ENCODE measurements at regions not wholly inside any gene's neighbourhood (a gene's known extent, or its start where the extent isn't known, plus 50 kb on each side); places are given as distances from the start of the nearest gene placed in this dataset.

DNA sequence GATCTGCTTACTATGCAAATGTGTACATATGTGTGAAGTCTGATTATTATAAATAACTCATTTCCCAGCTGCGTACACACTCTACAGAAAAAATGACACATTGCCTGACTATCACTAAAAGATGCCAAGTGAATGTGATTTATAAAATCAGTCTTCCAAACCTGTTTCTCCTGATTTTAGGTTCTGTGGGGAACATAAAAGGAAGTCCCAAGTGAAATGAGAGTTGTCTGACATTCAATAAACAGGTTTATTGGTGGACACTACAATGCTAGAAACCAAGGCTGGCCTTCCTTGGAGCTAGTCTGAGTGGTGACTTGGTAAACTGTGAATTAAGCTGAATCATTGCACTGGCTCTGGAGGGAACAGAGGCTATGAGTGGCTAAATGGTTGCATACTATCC, 287.9 kb upstream of the ESRRG start:
- DNase-seq (no peak), ATAC-seq (no peak)
- Mint-ChIP-seq H3K27ac (no peak overlapping the region), H3K9me3 (peaks cover 0 to 5% of the 10 kb centered on the region in 2 donors), H3K27me3 (no peaks in the 10 kb centered on the region), H3K4me1 (no peaks in the 10 kb centered on the region), H3K4me3 (no peak overlapping the region)

DNA sequence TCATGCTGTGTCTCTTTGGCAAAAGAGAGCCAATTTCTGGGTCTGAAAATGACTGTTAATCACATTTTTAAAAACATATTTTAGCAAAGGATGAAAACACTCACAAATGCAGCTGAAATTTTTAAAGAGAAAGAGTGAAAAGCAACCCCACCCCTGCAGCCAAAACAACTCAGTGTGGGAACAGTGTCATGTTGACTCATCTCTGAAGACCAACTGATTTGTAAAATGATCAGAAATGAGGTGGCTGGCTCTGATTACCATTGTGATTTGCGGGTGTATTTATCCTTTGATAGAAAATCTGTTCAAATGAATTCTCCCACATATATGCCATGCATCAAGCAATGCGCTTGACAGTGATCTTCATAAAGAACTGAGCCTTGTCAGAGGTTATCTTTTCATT, 287.0 kb upstream of the ESRRG start:
- DNase-seq (no peak), ATAC-seq (no peak)
- H3K9me3 Mint-ChIP-seq, result peaks cover 0 to 5% of the 10 kb centered on the region in 2 donors
- no peak overlapping the region for H3K27ac Mint-ChIP-seq
- H3K27me3 Mint-ChIP-seq, result no peaks in the 10 kb centered on the region
- no peaks in the 10 kb centered on the region for H3K4me1 Mint-ChIP-seq
- H3K4me3 Mint-ChIP-seq, result no peak overlapping the region

DNA sequence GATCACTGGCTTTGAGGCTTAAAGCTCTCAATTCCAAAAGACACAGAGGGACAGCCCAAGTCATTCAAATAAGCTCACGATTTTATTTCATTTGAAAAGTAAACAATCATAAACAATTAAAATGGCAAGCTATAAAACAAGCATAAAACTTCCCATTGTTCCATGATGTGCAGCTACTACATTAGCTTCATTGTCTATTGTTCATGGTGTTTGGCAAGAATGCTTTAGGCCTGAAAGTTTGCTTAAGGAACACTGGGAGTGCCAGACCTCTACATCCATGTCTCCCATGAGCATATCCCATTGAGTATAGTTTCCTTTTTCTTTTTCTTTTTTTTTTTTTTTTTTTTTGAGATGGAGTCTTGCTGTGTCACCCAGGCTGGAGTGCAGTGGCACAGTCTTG, 286.1 kb upstream of the ESRRG start:
- H3K4me3 Mint-ChIP-seq, result no peak overlapping the region
- peaks cover 0 to under 1% of the 10 kb centered on the region in 2 donors for H3K9me3 Mint-ChIP-seq
- ATAC-seq (no peak), DNase-seq (no peak)
- no peaks in the 10 kb centered on the region for H3K4me1 Mint-ChIP-seq
- H3K27ac Mint-ChIP-seq, result no peak overlapping the region
- H3K27me3 Mint-ChIP-seq, result no peaks in the 10 kb centered on the region

DNA sequence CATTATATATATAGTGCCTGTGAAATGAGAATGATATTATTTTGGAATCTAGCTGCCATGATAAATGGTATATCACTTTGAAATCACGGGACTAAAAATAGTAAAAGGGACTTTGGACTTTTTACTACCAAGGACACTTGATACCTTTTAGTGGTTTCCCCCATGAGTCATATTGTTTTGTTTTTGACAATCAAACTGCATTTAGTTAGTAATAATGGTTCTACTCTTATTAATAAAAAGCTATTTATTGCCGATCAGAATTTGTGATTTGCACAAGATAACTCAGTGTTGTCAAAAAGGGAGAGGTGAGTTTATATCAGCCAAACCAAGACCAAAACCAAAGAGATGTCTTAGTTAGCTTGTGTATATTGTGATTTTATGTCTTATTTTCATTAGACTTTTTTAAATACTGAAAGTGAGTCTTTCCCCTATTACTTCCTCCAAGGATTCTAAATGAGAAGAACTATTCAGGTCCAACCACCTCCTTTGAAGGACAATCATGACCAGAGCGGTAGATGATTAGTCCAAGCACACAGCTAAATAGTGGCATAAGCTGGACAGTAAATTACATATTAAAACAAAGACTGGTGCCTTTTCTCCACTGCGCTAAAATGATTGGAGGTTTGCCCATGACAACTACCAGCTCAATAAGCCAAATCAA, 281.7 kb upstream of the ESRRG start:
- Mint-ChIP-seq H3K4me1 (no peaks in the 10 kb centered on the region), H3K27me3 (no peaks in the 10 kb centered on the region), H3K27ac (no peak overlapping the region), H3K4me3 (no peak overlapping the region), H3K9me3 (peaks cover 0 to 4% of the 10 kb centered on the region in 2 donors)
- ATAC-seq (no peak), DNase-seq (no peak)

DNA sequence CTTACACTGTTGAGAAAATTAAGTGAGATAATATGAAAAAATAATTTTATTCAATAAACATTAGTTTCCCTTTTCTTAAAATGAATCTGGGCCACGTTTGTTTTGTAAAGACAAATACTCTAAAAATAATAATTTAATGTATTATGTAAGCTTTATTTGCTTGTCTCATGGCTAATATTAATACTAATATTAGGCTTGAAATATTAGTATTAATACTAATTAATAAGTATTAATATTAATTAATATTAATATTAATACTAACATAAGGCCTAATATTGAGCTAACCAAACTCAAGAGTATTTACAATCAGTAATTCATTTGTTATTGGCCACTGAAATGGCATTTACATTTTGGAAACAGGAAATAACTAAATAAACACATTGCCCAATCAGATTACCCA, 280.1 kb upstream of the ESRRG start:
- DNase-seq (no peak), ATAC-seq (no peak)
- H3K27ac Mint-ChIP-seq, result no peak overlapping the region
- peaks cover 0 to 4% of the 10 kb centered on the region in 2 donors for H3K9me3 Mint-ChIP-seq
- H3K4me1 Mint-ChIP-seq, result no peaks in the 10 kb centered on the region
- H3K27me3 Mint-ChIP-seq, result no peaks in the 10 kb centered on the region
- no peak overlapping the region for H3K4me3 Mint-ChIP-seq

DNA sequence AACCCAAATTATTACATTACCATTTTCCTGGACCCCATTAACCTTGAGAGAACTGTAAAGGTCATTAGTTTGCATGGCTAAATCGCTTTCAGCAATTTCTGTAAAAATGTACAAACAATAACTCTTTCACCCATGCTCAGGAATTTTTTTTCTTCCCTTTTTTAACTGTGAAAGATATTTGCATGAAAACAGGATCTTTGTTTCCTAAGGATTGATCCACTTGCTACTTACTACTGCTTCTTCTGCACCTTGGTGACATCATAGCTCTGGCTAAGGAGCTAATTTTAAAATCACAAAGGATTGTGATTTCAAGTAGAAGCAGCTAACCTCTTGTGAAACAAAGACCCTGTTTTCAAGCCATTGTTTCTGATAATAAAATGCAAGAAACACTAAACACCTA, 274.6 kb upstream of the ESRRG start:
- ATAC-seq (no peak), DNase-seq (no peak)
- H3K27ac Mint-ChIP-seq, result no peak overlapping the region
- no peaks in the 10 kb centered on the region for H3K27me3 Mint-ChIP-seq
- H3K9me3 Mint-ChIP-seq, result peaks cover 0 to 11% of the 10 kb centered on the region in 2 donors
- no peaks in the 10 kb centered on the region for H3K4me1 Mint-ChIP-seq
- H3K4me3 Mint-ChIP-seq, result no peak overlapping the region

DNA sequence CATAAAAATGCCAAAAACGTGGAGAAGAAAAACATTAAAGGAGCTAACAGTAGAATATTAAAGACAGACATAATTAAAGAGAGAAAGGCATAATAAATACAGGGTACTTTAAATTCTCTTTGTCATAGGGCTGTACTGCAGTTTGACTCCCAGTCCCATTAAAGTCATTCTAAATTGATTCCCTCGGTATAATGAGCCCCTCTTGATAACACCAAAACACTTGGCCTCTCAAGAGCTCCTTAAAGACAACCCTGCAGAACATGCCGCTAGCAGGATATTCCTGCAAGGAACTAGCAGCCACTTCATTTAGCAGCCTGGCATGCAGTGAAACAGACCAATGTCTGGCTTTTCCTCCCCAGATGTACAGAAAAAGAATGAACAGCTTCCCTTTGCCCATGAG, 273.8 kb upstream of the ESRRG start:
- H3K27ac Mint-ChIP-seq, result no peak overlapping the region
- DNase-seq (no peak), ATAC-seq (no peak)
- H3K4me1 Mint-ChIP-seq, result no peaks in the 10 kb centered on the region
- H3K9me3 Mint-ChIP-seq, result peaks cover 0 to 18% of the 10 kb centered on the region in 2 donors
- H3K27me3 Mint-ChIP-seq, result no peaks in the 10 kb centered on the region
- H3K4me3 Mint-ChIP-seq, result no peak overlapping the region

DNA sequence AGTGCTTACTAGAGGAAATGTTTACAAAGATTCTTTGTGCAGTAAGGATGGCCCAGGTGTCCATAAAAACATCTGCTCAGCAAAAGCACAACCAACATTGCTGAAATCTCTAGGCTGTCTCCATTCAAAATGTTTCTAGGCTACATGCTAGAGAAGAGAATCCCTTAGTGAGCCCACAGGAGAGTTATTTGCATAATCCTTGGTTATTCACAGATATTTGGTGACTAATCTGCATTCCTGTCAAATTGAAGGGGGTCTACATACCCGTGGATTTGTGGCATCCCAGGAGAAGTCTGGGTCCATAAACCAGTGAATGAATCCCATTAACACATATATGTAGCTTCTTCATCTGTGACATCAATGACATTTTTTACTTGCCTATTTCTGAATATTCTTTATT, 261.3 kb upstream of the ESRRG start:
- no peak overlapping the region for H3K27ac Mint-ChIP-seq
- no peaks in the 10 kb centered on the region for H3K4me1 Mint-ChIP-seq
- DNase-seq (no peak), ATAC-seq (no peak)
- peaks cover 11 to 17% of the 10 kb centered on the region in 2 donors for H3K9me3 Mint-ChIP-seq
- H3K27me3 Mint-ChIP-seq, result no peaks in the 10 kb centered on the region
- no peak overlapping the region for H3K4me3 Mint-ChIP-seq

DNA sequence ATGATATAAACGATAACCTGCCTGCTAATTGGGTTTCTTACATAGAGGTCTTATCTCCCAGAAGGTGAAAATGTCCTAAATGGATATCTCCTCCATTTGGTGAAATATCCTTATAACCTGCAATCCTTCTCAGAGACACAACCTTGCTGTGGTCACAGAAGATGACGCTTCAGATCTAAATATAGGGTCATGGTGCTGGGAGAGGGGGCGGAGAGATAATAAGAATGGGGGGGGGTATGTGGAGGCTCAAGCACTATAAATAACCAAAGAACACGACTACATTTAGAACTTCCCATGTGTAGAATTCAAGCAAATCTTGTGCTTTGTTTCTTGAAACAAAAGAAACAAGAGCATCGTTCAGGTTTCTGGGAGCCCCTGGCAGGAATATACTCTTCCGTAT, 260.6 kb upstream of the ESRRG start:
- ATAC-seq (no peak), DNase-seq (no peak)
- no peak overlapping the region for H3K4me3 Mint-ChIP-seq
- no peaks in the 10 kb centered on the region for H3K4me1 Mint-ChIP-seq
- peaks cover 11 to 17% of the 10 kb centered on the region in 2 donors for H3K9me3 Mint-ChIP-seq
- no peaks in the 10 kb centered on the region for H3K27me3 Mint-ChIP-seq
- no peak overlapping the region for H3K27ac Mint-ChIP-seq

DNA sequence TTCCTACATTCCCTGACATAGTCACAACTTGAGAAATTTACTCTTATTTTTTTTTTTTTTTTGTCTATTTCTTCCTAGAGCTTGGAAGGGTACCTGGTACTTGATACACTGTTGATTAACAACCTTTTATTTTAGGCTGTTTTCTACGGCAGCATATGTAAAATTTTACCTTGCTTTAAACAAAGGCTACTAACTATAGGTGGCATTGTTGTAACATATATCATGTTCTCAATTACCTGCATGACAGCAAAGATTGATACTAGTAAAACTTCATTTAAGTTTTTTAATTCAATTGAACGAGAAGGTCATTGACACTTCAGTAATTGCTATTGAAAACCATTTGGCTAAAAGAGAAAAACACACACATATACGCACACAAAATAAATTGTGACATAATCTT, 238.3 kb upstream of the ESRRG start:
- ATAC-seq (no peak), DNase-seq (no peak)
- Mint-ChIP-seq H3K9me3 (peaks cover 8 to 26% of the 10 kb centered on the region in 2 donors), H3K4me3 (no peak overlapping the region), H3K4me1 (no peaks in the 10 kb centered on the region), H3K27ac (no peak overlapping the region), H3K27me3 (no peaks in the 10 kb centered on the region)

DNA sequence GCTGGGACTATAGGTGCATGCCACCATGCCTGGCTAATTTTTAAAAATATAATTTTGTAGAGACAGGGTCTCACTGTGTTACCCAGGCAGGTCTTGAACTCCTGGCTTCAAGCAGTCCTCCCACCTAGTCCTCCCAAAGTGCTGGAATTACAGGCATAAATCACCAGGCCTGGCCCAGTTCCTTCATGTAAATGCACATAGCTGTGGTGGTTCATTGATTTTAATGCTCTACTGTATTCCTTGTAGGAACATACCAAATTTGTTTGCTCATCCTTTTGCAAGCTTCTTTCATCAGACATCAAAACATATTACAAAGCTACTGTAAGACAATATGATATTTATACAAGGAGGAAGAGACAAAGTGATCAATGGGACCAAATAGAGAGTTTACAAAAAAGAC, 237.5 kb upstream of the ESRRG start:
- DNase-seq (no peak), ATAC-seq (no peak)
- Mint-ChIP-seq H3K4me1 (no peaks in the 10 kb centered on the region), H3K4me3 (no peak overlapping the region), H3K9me3 (peaks cover 8 to 30% of the 10 kb centered on the region in 2 donors), H3K27ac (no peak overlapping the region), H3K27me3 (no peaks in the 10 kb centered on the region)

DNA sequence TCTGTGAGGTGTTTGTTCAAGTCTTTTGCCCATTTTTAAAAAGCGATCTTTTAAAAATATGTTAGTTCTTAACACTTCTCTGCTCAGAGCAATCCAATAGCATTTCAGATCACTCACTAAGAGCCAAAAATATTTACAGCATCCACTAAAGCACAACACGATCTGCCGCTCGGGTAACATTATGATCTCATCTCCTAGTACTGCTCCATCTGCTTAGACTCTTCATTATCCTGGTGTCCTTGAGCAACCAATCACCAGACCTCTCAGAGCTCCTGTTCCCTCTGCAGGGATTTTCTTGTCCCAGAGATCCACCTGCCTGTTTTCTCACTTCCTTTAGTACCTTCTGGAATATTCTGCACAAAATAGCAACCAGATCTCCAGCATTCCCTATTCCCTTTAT, 235.3 kb upstream of the ESRRG start:
- Mint-ChIP-seq H3K4me1 (no peaks in the 10 kb centered on the region), H3K27ac (no peak overlapping the region), H3K27me3 (no peaks in the 10 kb centered on the region), H3K9me3 (peaks cover 8 to 37% of the 10 kb centered on the region in 2 donors), H3K4me3 (no peak overlapping the region)
- no peak for DNase-seq
- ATAC-seq, result no peak

DNA sequence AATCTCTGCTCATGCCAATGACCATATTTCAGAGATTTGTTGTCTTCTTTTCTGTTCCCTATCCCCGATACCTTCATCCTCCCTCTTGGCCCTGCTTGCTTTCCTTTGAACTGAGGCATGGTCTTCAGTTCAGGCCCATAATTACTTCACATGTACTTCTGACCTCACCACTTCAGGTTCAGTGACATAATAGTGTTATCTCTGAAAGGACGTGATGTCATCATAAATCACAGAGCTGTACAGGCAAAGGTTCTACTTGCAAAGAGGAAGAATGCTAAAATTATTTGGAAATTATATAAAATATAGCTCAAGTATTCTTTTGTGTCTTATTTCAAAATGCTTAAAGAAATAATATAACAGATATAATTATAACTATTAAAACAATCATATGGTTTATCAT, 230.3 kb upstream of the ESRRG start:
- Mint-ChIP-seq H3K4me3 (no peak overlapping the region), H3K4me1 (no peaks in the 10 kb centered on the region), H3K27ac (no peak overlapping the region), H3K9me3 (peaks cover 1 to 26% of the 10 kb centered on the region in 2 donors), H3K27me3 (no peaks in the 10 kb centered on the region)
- ATAC-seq, result no peak
- DNase-seq, result no peak

DNA sequence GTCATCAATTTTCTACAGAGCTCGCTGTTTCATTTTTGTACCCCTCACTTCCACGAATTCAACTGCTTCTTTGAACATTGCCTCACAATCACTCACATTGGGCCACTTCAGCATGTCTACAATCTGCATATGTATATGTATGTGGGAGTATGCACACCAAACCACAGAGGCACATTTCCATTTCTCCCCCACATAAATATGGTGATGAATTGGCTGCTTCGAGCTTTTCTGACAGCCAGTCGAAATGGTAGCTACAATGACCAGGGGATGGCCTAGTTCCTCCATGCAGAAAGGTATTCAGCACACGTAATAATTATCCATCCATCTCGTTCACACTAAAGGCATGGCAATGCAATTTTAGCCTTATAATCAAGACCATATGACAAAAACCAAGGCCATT, 229.6 kb upstream of the ESRRG start:
- ATAC-seq, result no peak
- Mint-ChIP-seq H3K4me1 (no peaks in the 10 kb centered on the region), H3K27ac (no peak overlapping the region), H3K4me3 (no peak overlapping the region), H3K27me3 (no peaks in the 10 kb centered on the region), H3K9me3 (peaks cover 0 to 26% of the 10 kb centered on the region in 2 donors)
- DNase-seq, result no peak

DNA sequence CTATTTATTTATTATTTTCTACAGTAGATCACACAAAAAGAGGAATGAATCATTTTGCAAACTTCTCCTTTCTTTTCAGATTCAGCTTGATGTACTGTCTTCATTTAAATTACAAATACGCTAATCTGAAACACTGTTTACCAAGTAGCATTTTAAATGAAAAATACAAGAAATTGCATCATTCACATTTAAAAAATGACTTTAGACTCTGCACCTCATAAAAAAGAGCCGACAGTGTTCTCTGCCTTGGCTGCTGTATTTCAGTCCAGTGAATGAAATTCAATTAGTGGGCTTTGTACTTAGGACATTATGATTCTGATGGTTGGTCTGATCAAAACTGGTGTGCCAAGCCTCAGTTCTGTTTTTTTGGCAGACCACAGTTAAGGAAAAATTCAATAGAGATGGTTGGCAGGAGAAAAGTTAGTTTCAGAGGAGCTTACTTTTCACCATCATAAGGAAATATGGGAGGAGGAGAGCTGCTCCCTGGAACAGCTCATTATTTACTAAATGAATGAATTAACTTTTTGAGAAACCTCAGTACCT, 222.4 kb upstream of the ESRRG start:
- H3K4me3 Mint-ChIP-seq, result no peak overlapping the region
- ATAC-seq (no peak), DNase-seq (no peak)
- no peaks in the 10 kb centered on the region for H3K27me3 Mint-ChIP-seq
- H3K4me1 Mint-ChIP-seq, result no peaks in the 10 kb centered on the region
- peaks cover 4 to 11% of the 10 kb centered on the region in 2 donors for H3K9me3 Mint-ChIP-seq
- H3K27ac Mint-ChIP-seq, result no peak overlapping the region

DNA sequence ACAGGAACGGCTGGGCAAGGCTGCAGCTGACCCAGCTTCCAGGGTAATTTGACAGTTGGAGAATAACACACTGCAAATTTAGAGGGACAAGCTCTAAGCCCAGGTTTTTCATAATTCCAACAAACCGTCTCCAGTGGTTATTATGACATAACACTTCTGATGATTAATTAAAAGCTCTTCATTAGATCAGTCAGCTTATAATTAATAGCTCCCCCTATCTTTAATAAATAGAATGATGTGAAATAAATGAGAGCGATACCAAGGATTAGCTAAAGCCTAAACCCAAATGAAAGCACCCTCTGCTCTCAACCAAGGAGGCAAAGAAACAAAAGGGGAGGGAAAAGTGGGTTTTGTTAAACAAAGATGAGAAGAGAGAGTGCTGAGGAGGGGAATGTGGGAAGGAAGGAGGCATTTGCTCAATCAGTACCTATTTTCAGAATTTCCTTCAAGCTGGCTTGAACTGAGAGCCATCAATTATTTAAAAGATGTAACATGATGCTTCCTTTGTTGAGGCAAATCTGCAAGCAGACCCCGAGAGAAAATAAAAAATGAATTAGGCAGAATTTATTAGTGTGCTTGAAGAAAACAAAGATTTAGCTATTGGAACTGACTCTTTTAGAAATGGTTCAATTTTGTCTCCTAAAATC, 221.8 kb upstream of the ESRRG start:
- Mint-ChIP-seq H3K4me1 (no peaks in the 10 kb centered on the region), H3K27ac (no peak overlapping the region), H3K4me3 (no peak overlapping the region), H3K9me3 (peaks cover 4 to 11% of the 10 kb centered on the region in 2 donors), H3K27me3 (no peaks in the 10 kb centered on the region)
- ATAC-seq (no peak), DNase-seq (no peak)

Data from stimulated activated naive CD8-positive, alpha-beta T cell treated with anti-CD3 and anti-CD28 coated beads, Interleukin-15, amount 100 ng/mL, for 72 hours (primary cell).